Tibial nerve (tissue), 4 donors: ENCODE measurements at regions not wholly inside any gene's neighbourhood (a gene's known extent, or its start where the extent isn't known, plus 50 kb on each side); places are given as distances from the start of the nearest gene placed in this dataset.

Experiments used
- DNase-seq, 2 donors: peaks; one replicate each; pipeline ENCODE4 v3.0.0-alpha.2; 2019; ENCODE audit warnings: low spot score in 2 of 2
- H3K27ac ChIP-seq, 4 donors: fragments of 200-600 bp; sonication (generic) in 3 of 4; one replicate each; pipeline ENCODE4 v1.5.1; 2017 to 2019; ENCODE audit warnings: mild to moderate bottlenecking in 1 of 4
- H3K27me3 ChIP-seq, 2 donors: fragments of 200-600 bp; sonication (generic) in 1 of 2; one replicate each; pipeline versions ENCODE4 v1.5.1 to v1.6.0; 2017 to 2019
- H3K36me3 ChIP-seq, 3 donors: fragments of 200-600 bp; sonication (generic); one replicate each; pipeline ENCODE4 v1.5.1; 2018 to 2019
- H3K4me1 ChIP-seq, 4 donors: fragments of 200-600 bp; sonication (generic) in 3 of 4; one replicate each; pipeline ENCODE4 v1.5.1; 2017 to 2019
- H3K4me3 ChIP-seq, 4 donors: fragments of 200-600 bp; sonication (generic) in 3 of 4; one replicate each; pipeline ENCODE4 v1.5.1; 2017 to 2019; ENCODE audit warnings: mild to moderate bottlenecking in 1 of 4, moderate library complexity in 1 of 4
- H3K9me3 ChIP-seq, 4 donors: fragments of 200-600 bp; sonication (generic) in 3 of 4; one replicate each; pipeline ENCODE4 v1.5.1; 2017 to 2019
- CTCF ChIP-seq, 5 experiments: fragments of 200-600 bp in 3 of 5; fragments of 450-650 bp in 2 of 5; sonication (generic) in 3 of 5; IDR thresholded peaks; one replicate each; pipeline ENCODE4 v1.5.1; 2016 to 2019; ENCODE audit warnings: antibody characterized with exemption in 5 of 5, mild to moderate bottlenecking in 3 of 5, moderate library complexity in 2 of 5
- EP300 ChIP-seq, 2 donors: sonication (generic); formaldehyde crosslinking; IDR thresholded peaks; one replicate each; pipeline ENCODE4 v1.6.1; 2017; ENCODE audit warnings: antibody characterized with exemption in 2 of 2, mild to moderate bottlenecking in 1 of 2
- POLR2A ChIP-seq, 2 donors: fragments of 450-650 bp; IDR thresholded peaks; one replicate each; pipeline ENCODE4 v1.6.1; 2017; ENCODE audit warnings: antibody characterized with exemption in 2 of 2, mild to moderate bottlenecking in 2 of 2, moderate library complexity in 2 of 2
- WGBS, 2 donors: methylation state at CpG; one replicate each; pipeline ENCODE4 v1.1.5; 2018; 5-methylcytosine and 5-hydroxymethylcytosine counted together

- Histone ChIP-seq H3K4me3 (no peak overlapping the region), H3K9me3 (peaks cover 0 to 4% (median 0%) of the 10 kb centered on the region in 4 donors), H3K27ac (no peak overlapping the region), H3K4me1 (no peaks in the 10 kb centered on the region), H3K36me3 (no peaks in the 10 kb centered on the region), H3K27me3 (no peaks in the 10 kb centered on the region)
- no peak for DNase-seq
- 83 to 86% methylated on average over 5 of the region's 5 CpGs for WGBS, 2 donors
- TF ChIP-seq EP300 (IDR thresholded peaks at IDR 0.05) (no peak), POLR2A (IDR thresholded peaks at IDR 0.05) (no peak), CTCF (IDR thresholded peaks at IDR 0.05) (no peak)
Measured at GRCh38 chr5:31008231-31008630, 185.3 kb upstream of the CDH6 start.

GRCh38 chr5:31007672-31008071 is 185.8 kb upstream of the CDH6 start:
- no peak for DNase-seq
- Histone ChIP-seq H3K9me3 (peaks cover 0 to 4% (median 0%) of the 10 kb centered on the region in 4 donors), H3K4me1 (no peaks in the 10 kb centered on the region), H3K27ac (no peak overlapping the region), H3K36me3 (no peaks in the 10 kb centered on the region), H3K4me3 (no peak overlapping the region), H3K27me3 (no peaks in the 10 kb centered on the region)
- TF ChIP-seq EP300 (IDR thresholded peaks at IDR 0.05) (no peak), POLR2A (IDR thresholded peaks at IDR 0.05) (no peak), CTCF (IDR thresholded peaks at IDR 0.05) (no peak)
- 89 to 95% methylated on average over 4 of the region's 4 CpGs for WGBS, 2 donors

- WGBS, 2 donors: 62 to 68% methylated on average over 3 of the region's 3 CpGs
- no peak for DNase-seq
- H3K27me3 ChIP-seq: no peaks in the 10 kb centered on the region
- TF ChIP-seq EP300 (IDR thresholded peaks at IDR 0.05) (no peak), CTCF (IDR thresholded peaks at IDR 0.05) (no peak), POLR2A (IDR thresholded peaks at IDR 0.05) (no peak)
- peaks cover 0 to 3% (median 0%) of the 10 kb centered on the region in 4 donors for H3K9me3 ChIP-seq
- no peak overlapping the region for H3K4me3 ChIP-seq
- no peaks in the 10 kb centered on the region for H3K36me3 ChIP-seq
- no peaks in the 10 kb centered on the region for H3K4me1 ChIP-seq
- no peak overlapping the region for H3K27ac ChIP-seq
Measured at GRCh38 chr5:31000287-31000686, 193.2 kb upstream of the CDH6 start.

GRCh38 chr5:30997681-30998080 is 195.8 kb upstream of the CDH6 start:
- Histone ChIP-seq H3K36me3 (no peaks in the 10 kb centered on the region), H3K4me3 (no peak overlapping the region), H3K27ac (no peak overlapping the region), H3K27me3 (no peaks in the 10 kb centered on the region), H3K9me3 (no peaks in the 10 kb centered on the region), H3K4me1 (no peaks in the 10 kb centered on the region)
- TF ChIP-seq CTCF (IDR thresholded peaks at IDR 0.05) (no peak), POLR2A (IDR thresholded peaks at IDR 0.05) (no peak), EP300 (IDR thresholded peaks at IDR 0.05) (no peak)
- WGBS, 2 donors: 73 to 84% methylated on average over 1 of the region's 1 CpG
- no peak for DNase-seq

GRCh38 chr5:30994902-30995301 is 198.6 kb upstream of the CDH6 start:
- Histone ChIP-seq H3K4me3 (no peak overlapping the region), H3K9me3 (no peaks in the 10 kb centered on the region), H3K36me3 (no peaks in the 10 kb centered on the region), H3K4me1 (no peaks in the 10 kb centered on the region), H3K27ac (no peak overlapping the region), H3K27me3 (no peaks in the 10 kb centered on the region)
- TF ChIP-seq CTCF (IDR thresholded peaks at IDR 0.05): no peak
- no peak for TF ChIP-seq EP300 (IDR thresholded peaks at IDR 0.05)
- no peak for TF ChIP-seq POLR2A (IDR thresholded peaks at IDR 0.05)
- WGBS, 2 donors: 39 to 55% methylated on average over 3 of the region's 3 CpGs
- DNase-seq: no peak
